Gastroesophageal sphincter (tissue), 3 donors: ENCODE measurements at regions not wholly inside any gene's neighbourhood (a gene's known extent, or its start where the extent isn't known, plus 50 kb on each side); places are given as distances from the start of the nearest gene placed in this dataset.

Experiments used
- EP300 ChIP-seq: sonication (generic); formaldehyde crosslinking; IDR thresholded peaks from one replicate; pipeline ENCODE4 v1.6.1; 2017; ENCODE audit warnings: antibody characterized with exemption, mild to moderate bottlenecking
- POLR2A ChIP-seq, 2 donors: fragments of 450-650 bp; IDR thresholded peaks; one replicate each; pipeline ENCODE4 v1.6.1; 2017; ENCODE audit warnings: antibody characterized with exemption in 2 of 2, mild to moderate bottlenecking in 2 of 2, moderate library complexity in 1 of 2
- TF ChIP-seq, protein P1 (sequence below), 4 experiments: fragments of 200-600 bp in 2 of 4; fragments of 450-650 bp in 2 of 4; sonication (generic) in 1 of 4; IDR thresholded peaks; one replicate each; pipeline ENCODE4 v1.5.1; 2017 to 2019; ENCODE audit warnings: antibody characterized with exemption in 4 of 4, mild to moderate bottlenecking in 2 of 4, moderate library complexity in 2 of 4

- TF ChIP-seq POLR2A (IDR thresholded peaks at IDR 0.05) = no peak
- TF ChIP-seq, protein P1, sequence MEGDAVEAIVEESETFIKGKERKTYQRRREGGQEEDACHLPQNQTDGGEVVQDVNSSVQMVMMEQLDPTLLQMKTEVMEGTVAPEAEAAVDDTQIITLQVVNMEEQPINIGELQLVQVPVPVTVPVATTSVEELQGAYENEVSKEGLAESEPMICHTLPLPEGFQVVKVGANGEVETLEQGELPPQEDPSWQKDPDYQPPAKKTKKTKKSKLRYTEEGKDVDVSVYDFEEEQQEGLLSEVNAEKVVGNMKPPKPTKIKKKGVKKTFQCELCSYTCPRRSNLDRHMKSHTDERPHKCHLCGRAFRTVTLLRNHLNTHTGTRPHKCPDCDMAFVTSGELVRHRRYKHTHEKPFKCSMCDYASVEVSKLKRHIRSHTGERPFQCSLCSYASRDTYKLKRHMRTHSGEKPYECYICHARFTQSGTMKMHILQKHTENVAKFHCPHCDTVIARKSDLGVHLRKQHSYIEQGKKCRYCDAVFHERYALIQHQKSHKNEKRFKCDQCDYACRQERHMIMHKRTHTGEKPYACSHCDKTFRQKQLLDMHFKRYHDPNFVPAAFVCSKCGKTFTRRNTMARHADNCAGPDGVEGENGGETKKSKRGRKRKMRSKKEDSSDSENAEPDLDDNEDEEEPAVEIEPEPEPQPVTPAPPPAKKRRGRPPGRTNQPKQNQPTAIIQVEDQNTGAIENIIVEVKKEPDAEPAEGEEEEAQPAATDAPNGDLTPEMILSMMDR (IDR thresholded peaks at IDR 0.05) = no peak
- TF ChIP-seq EP300 = no peak
Observed at GRCh38 chr5:8824371-8824770, 721.5 kb downstream of the SEMA5A start.
